ENCODE measurements at regions not wholly inside any gene's neighbourhood (a gene's known extent, or its start where the extent isn't known, plus 50 kb on each side); places are given as distances from the start of the nearest gene placed in this dataset.

DNA sequence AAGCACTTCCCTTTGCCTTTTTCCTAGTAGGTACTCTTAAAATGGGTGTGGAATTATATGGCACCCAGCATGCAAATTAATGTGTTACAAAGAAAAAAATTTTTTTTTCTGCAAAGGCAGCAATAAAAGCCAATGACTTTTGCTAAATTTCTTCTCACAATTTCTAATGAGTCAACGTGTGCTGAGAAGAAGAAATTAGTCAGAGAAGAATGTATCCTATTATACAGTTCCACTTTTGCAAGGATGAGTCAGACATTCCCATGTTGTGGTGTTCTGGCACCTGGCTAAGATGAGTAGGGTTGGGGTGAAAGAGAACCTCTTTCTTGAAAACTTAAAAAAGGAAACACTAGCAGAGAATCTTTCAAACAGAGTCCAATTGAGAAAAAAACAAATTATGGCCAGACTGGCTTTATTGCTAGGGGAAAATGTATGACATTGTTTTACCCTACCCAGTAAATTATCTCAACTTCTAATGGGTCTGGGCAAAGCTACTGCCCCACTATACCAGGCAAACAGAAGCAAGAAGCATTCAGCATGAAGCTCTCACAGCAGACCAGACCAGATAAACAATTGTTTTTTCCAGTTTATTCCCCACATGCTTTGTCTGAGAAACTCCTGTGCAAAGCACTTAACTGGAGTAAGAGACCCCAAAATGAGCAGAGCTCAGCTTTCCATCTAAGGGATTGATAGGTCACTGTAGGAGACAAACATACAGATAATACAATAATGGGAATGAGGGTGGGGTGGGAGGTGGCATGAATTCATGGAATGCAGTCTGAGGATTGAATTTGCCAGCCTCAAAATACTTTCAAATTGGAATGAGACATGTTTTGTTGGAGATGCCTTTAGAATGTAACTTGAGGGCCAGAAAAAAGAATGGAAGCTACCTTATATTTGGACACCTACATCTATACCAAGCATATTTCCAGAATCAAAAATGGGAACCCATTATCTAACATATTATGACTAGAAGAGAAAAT lies 220.8 kb upstream of the RFX3 start:
- TF ChIP-seq, protein P1, sequence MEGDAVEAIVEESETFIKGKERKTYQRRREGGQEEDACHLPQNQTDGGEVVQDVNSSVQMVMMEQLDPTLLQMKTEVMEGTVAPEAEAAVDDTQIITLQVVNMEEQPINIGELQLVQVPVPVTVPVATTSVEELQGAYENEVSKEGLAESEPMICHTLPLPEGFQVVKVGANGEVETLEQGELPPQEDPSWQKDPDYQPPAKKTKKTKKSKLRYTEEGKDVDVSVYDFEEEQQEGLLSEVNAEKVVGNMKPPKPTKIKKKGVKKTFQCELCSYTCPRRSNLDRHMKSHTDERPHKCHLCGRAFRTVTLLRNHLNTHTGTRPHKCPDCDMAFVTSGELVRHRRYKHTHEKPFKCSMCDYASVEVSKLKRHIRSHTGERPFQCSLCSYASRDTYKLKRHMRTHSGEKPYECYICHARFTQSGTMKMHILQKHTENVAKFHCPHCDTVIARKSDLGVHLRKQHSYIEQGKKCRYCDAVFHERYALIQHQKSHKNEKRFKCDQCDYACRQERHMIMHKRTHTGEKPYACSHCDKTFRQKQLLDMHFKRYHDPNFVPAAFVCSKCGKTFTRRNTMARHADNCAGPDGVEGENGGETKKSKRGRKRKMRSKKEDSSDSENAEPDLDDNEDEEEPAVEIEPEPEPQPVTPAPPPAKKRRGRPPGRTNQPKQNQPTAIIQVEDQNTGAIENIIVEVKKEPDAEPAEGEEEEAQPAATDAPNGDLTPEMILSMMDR (IDR thresholded peaks at IDR 0.05; ENCODE audit: unreplicated experiment): no peak
- H3K4me1 Mint-ChIP-seq (ENCODE audit: unreplicated experiment): no peaks in the 10 kb centered on the region
- H3K4me3 Mint-ChIP-seq (ENCODE audit: unreplicated experiment): no peak overlapping the region
- H3K27me3 Mint-ChIP-seq (ENCODE audit: unreplicated experiment): peaks cover 3% of the 10 kb centered on the region
- H3K9me3 Mint-ChIP-seq (ENCODE audit: unreplicated experiment): no peaks in the 10 kb centered on the region
- DNase-seq (ENCODE audit: low spot score): no peak
- no peaks in the 10 kb centered on the region for H3K36me3 Mint-ChIP-seq (ENCODE audit: low read depth, unreplicated experiment)
- no peak overlapping the region for H3K27ac Mint-ChIP-seq (ENCODE audit: unreplicated experiment)

DNA sequence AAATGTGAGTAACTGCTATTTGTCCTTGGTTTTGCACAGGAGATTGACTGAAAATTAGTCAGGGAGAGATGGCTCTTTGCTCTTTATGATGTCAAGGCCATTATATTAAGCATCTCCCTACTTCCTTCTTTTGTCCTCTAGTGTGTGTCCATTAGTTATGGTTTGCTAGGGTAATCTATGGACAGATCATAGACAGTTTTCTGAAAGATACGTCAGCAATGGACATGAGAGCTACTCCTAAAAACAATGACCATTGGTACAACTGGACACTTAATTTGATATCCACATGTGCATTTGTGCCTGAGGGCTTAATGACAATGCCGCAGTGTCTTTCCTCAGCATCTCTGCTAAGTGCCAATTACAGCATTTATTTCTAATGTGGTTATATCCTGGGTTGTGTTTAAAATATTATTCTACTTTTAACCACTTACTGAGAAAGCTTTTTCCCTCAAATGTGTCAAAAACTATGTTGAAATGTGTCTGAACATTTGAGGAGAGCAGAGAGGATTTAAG lies 218.2 kb upstream of the RFX3 start:
- H3K36me3 Mint-ChIP-seq (ENCODE audit: low read depth, unreplicated experiment): no peaks in the 10 kb centered on the region
- TF ChIP-seq, protein P1 (IDR thresholded peaks at IDR 0.05; ENCODE audit: unreplicated experiment): no peak
- peaks cover 2% of the 10 kb centered on the region for H3K27me3 Mint-ChIP-seq (ENCODE audit: unreplicated experiment)
- H3K27ac Mint-ChIP-seq (ENCODE audit: unreplicated experiment): no peak overlapping the region
- H3K9me3 Mint-ChIP-seq (ENCODE audit: unreplicated experiment): no peaks in the 10 kb centered on the region
- no peak for DNase-seq (ENCODE audit: low spot score)
- no peak overlapping the region for H3K4me3 Mint-ChIP-seq (ENCODE audit: unreplicated experiment)
- no peaks in the 10 kb centered on the region for H3K4me1 Mint-ChIP-seq (ENCODE audit: unreplicated experiment)

DNA sequence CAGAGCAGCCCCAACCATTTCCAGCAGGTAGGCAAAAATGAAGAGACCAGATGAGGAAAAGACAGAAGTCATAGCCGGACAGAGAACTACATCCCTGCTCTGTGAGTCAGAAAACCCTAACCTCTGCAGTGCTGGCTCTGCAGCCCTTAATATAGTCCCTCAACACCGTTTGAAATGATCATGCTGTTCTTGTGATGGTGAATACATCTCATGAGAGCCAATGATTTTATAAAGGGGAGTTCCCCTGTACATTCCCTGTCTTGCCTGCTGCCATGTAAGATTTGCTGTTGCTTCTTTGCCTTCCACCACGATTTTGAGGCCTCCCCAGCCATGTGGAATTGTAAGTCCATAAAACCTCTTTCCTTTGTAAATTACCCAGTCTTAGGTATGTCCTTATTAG lies 216.8 kb upstream of the RFX3 start:
- Mint-ChIP-seq H3K27ac (ENCODE audit: unreplicated experiment) (no peak overlapping the region), H3K36me3 (ENCODE audit: low read depth, unreplicated experiment) (no peaks in the 10 kb centered on the region), H3K4me3 (ENCODE audit: unreplicated experiment) (no peak overlapping the region), H3K4me1 (ENCODE audit: unreplicated experiment) (no peaks in the 10 kb centered on the region), H3K27me3 (ENCODE audit: unreplicated experiment) (peaks cover 2% of the 10 kb centered on the region), H3K9me3 (ENCODE audit: unreplicated experiment) (no peaks in the 10 kb centered on the region)
- DNase-seq (ENCODE audit: low spot score): no peak
- TF ChIP-seq, protein P1 (IDR thresholded peaks at IDR 0.05; ENCODE audit: unreplicated experiment): no peak

DNA sequence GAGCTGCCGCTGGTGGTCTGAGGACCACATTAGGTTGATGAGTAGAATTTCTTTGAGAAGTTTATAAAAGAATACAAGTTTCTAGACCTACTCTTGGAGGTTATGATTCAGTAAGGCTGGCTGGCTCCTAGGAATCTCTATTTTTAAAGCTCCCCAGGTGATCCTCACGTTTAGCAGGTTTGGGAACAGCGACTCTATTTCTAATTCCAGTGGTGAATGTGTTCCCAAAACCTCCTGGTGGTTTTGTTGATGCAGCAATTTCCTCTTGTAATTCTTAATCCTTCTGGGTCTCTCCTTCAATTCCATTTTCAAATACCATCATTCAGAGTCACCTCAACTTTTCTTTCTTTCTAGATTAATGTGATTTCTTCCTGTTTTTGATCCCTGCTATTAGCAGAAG lies 215.9 kb upstream of the RFX3 start:
- TF ChIP-seq, protein P1 (IDR thresholded peaks at IDR 0.05; ENCODE audit: unreplicated experiment): no peak

More for the DNA sequence above, 215.9 kb upstream of the RFX3 start:
- H3K27me3 Mint-ChIP-seq (ENCODE audit: unreplicated experiment): peaks cover 2% of the 10 kb centered on the region
- H3K9me3 Mint-ChIP-seq (ENCODE audit: unreplicated experiment): no peaks in the 10 kb centered on the region
- no peaks in the 10 kb centered on the region for H3K4me1 Mint-ChIP-seq (ENCODE audit: unreplicated experiment)
- H3K4me3 Mint-ChIP-seq (ENCODE audit: unreplicated experiment): no peak overlapping the region
- H3K36me3 Mint-ChIP-seq (ENCODE audit: low read depth, unreplicated experiment): no peaks in the 10 kb centered on the region
- H3K27ac Mint-ChIP-seq (ENCODE audit: unreplicated experiment): no peak overlapping the region
- DNase-seq (ENCODE audit: low spot score): no peak

Measured in endothelial cell (in vitro differentiated cells).